AG09309 (cell line): ENCODE measurements at regions not wholly inside any gene's neighbourhood (a gene's known extent, or its start where the extent isn't known, plus 50 kb on each side); places are given as distances from the start of the nearest gene placed in this dataset.

Source experiments
- DNase-seq: peaks from one replicate; pipeline ENCODE4 v3.0.0-alpha.2; 2010; ENCODE audit warnings: low read depth
- H3K4me3 ChIP-seq: 2 replicates; pipeline ENCODE4 v1.5.1; 2011; ENCODE audit warnings: mild to moderate bottlenecking, low read depth, low read length, moderate library complexity; ENCODE audit not compliant: control insufficient read depth
- CTCF ChIP-seq: IDR thresholded peaks from 2 replicates; pipeline ENCODE4 v1.5.1; 2011; ENCODE audit warnings: mild to moderate bottlenecking, low read depth, low read length, inconsistent platforms; ENCODE audit not compliant: insufficient read depth, control insufficient read depth; ENCODE audit errors: missing control alignments

DNA sequence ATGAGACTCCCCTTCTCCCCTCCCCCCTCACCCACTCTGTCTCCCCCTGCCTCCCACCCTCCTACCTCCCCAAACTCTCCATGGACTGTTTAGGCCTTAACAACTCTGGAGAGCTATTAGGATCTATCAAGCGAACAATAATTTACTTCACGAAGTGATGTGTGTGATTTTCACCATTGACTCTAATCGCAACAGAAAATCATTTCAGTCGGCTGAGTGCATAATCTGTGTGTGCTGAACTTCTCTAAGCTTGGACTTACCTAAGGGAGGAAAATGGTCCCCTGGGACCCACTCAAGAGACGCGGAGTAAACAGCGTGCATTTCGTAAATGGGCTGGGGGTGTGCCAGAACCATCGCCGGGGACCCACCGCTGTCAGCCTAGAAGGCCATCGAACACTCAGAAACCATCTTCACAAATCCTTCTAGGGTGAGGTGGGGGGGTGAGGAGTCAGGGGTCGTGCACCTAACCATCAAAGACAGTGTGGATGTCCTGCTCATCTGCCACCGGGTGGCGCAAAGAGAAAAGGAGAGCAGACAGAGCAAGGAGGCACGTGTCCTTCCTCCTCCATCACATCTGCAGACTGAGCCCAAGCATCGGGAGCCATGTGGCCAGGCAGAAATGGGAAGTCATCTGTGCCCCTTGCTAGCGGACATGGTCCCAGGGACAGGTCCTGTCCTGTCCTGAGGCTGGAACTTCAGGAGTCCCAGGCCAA, 62.1 kb upstream of the NUP50 start:
- no peak for DNase-seq
- peak; percentile 65 for TF ChIP-seq CTCF
- H3K4me3 ChIP-seq = no peak overlapping the region

- no peak for TF ChIP-seq CTCF
- no peak overlapping the region for H3K4me3 ChIP-seq
- no peak for DNase-seq
Observed at GRCh38 chr22:45102896-45103420, 60.8 kb upstream of the NUP50 start.

GRCh38 chr22:45103756-45104155, 60.0 kb upstream of the NUP50 start:
- TF ChIP-seq CTCF = peak; percentile 22
- no peak for DNase-seq
- H3K4me3 ChIP-seq = no peak overlapping the region

DNA sequence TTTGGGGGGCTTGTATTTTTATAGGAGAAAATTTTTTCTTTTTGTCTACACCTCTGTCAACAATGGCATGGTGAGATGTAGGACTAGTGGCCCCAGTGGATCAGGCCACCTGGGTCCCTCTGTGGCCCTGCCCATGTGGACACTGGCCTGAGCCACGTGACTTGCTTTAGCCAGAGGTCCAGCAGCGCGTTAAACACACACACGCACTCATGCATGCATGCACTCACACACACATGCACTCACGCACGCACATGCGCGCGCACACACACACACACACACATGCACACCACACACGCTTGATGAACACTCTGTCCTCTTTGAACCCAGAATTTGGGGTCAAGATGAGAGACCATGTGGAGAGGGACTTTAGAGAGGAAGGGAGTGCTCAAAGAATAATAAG, 59.4 kb upstream of the NUP50 start:
- DNase-seq = no peak
- TF ChIP-seq CTCF = no peak

GRCh38 chr22:45105281-45105702, 58.4 kb upstream of the NUP50 start:
- no peak for TF ChIP-seq CTCF
- peak overlapping the region; percentile 25 for H3K4me3 ChIP-seq
- peak; percentile 76 for DNase-seq

More for the DNA sequence above, 59.4 kb upstream of the NUP50 start:
- no peak overlapping the region for H3K4me3 ChIP-seq

GRCh38 chr22:45107671-45108070, 56.1 kb upstream of the NUP50 start:
- no peak for DNase-seq
- TF ChIP-seq CTCF = no peak

More at GRCh38 chr22:45107671-45108070, 56.1 kb upstream of the NUP50 start:
- no peak overlapping the region for H3K4me3 ChIP-seq
